ENCODE measurements at regions not wholly inside any gene's neighbourhood (a gene's known extent, or its start where the extent isn't known, plus 50 kb on each side); places are given as distances from the start of the nearest gene placed in this dataset.

- FAIRE-seq (no peak), DNase-seq (ENCODE audit: low read depth, low spot score) (no peak)
- Histone ChIP-seq H4K20me1 (replicated peaks; ENCODE audit: control insufficient read depth, extremely low read depth, insufficient read depth, low read length) (no peaks in the 10 kb centered on the region), H3K4me2 (ENCODE audit: insufficient read depth, low read length) (no peak overlapping the region), H2AFZ (ENCODE audit: low read depth, low read length) (no peak overlapping the region), H3K4me3 (replicated peaks in 1 of 3; ENCODE audit: insufficient read depth in 1 of 3, low read depth in 1 of 3, low read length in 3 of 3) (no peak overlapping the region), H3K9ac (replicated peaks; ENCODE audit: extremely low read depth, insufficient read depth, low read length) (no peak overlapping the region), H3K36me3 (ENCODE audit: control insufficient read depth in 2 of 2, extremely low read depth in 1 of 2, insufficient read depth in 2 of 2, low read length in 2 of 2) (no peaks in the 10 kb centered on the region), H3K9me1 (replicated peaks; ENCODE audit: control insufficient read depth, extremely low read depth, insufficient read depth, low read length) (no peaks in the 10 kb centered on the region), H3K79me2 (ENCODE audit: control insufficient read depth, insufficient read depth, low read length) (no peaks in the 10 kb centered on the region), H3K27me3 (ENCODE audit: control insufficient read depth in 2 of 2, insufficient read depth in 2 of 2, low read length in 2 of 2) (no peaks in the 10 kb centered on the region), H3K27ac (ENCODE audit: insufficient read depth, low read depth, low read length) (no peak overlapping the region), H3K4me1 (ENCODE audit: control insufficient read depth, extremely low read depth, insufficient read depth, low read length) (no peaks in the 10 kb centered on the region), H3K9me3 (replicated peaks; ENCODE audit: control insufficient read depth, insufficient read depth, low read length) (no peaks in the 10 kb centered on the region)
- intact Hi-C loops (cut with micrococcal nuclease) (no loop called here), dilution Hi-C loops (cut with MboI; ENCODE audit: extremely low pct_ligation_motif_present, low sequenced_read_pairs) (no loop called here)
- TF ChIP-seq MYC (IDR thresholded peaks at IDR 0.05; ENCODE audit: low read depth, low read length) (no peak), CTCF (IDR thresholded peaks at IDR 0.05; ENCODE audit: extremely low read depth in 1 of 2, insufficient read depth in 1 of 2, low read depth in 1 of 2, low read length in 2 of 2) (no peak), MAX (IDR thresholded peaks at IDR 0.05; ENCODE audit: insufficient read depth, insufficient read length) (no peak), FOS (IDR thresholded peaks at IDR 0.05; ENCODE audit: borderline replicate concordance, insufficient read depth, low read length) (no peak), POLR2AphosphoS5 (IDR thresholded peaks at IDR 0.05; ENCODE audit: insufficient read depth, low read depth, low read length) (no peak), EZH2 (IDR thresholded peaks at IDR 0.05; ENCODE audit: borderline replicate concordance, low read depth, low read length, severe bottlenecking) (no peak), POLR2A (IDR thresholded peaks at IDR 0.05; ENCODE audit: low read depth, low read length) (no peak), GATA2 (IDR thresholded peaks at IDR 0.05; ENCODE audit: insufficient read depth, insufficient read length, low read depth, low read length) (no peak), JUN (IDR thresholded peaks at IDR 0.05; ENCODE audit: borderline replicate concordance, insufficient read depth, insufficient read length, low read depth) (no peak)
- no TSS peak for BruUV-seq (replicated peaks)
- ChIA-PET POLR2A (no interaction called here), CTCF (no interaction called here)
Measured at GRCh38 chr6:133683606-133684005, 205.3 kb upstream of the TCF21 start.
